ENCODE measurements at regions not wholly inside any gene's neighbourhood (a gene's known extent, or its start where the extent isn't known, plus 50 kb on each side); places are given as distances from the start of the nearest gene placed in this dataset.

DNA sequence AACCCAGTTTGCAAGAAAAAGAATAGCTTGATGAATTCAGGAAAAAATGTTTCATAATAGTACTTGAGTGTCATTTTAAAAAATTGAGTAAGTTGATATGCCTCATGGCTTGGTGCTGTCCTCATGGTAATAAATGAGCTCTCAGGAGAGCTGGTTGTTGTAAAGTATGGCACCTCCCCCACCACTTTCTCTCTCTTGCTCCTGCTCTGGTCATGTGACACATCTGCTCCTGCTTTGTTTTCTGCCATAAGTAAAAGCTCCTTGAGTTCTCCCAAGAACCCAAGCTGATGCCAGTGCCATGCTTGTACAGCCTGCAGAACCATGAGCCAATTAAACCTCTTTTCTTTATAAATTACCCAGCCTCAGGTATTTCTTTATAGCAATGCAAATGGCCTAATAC lies 108.8 kb upstream of the CRBN start:
- Histone ChIP-seq H3K23me2 (ENCODE audit: low read depth, low read length) (no peaks in the 10 kb centered on the region), H3K18ac (ENCODE audit: extremely low read depth, low read length) (no peak overlapping the region), H3K27ac (ENCODE audit: low read depth, low read length) (no peak overlapping the region), H3K4me3 (ENCODE audit: extremely low read depth in 1 of 4, insufficient read depth in 2 of 4, low read depth in 3 of 4, low read length in 4 of 4) (no peak overlapping the region), H4K91ac (replicated peaks; ENCODE audit: insufficient read length, low read length) (no peak overlapping the region), H3K56ac (replicated peaks; ENCODE audit: insufficient read length, low read depth, low read length) (no peak overlapping the region), H3K79me1 (ENCODE audit: low read depth, low read length) (no peaks in the 10 kb centered on the region), H3K27me3 (replicated peaks in 1 of 4; ENCODE audit: control insufficient read depth in 3 of 4, extremely low read depth in 1 of 4, insufficient read depth in 3 of 4, low read length in 3 of 4) (no peaks in the 10 kb centered on the region), H3K23ac (ENCODE audit: insufficient read length) (no peak overlapping the region), H3K36me3 (ENCODE audit: control insufficient read depth in 2 of 4, insufficient read depth in 4 of 4, low read length in 3 of 4) (no peaks in the 10 kb centered on the region), H2BK15ac (ENCODE audit: low read length) (no peak overlapping the region), H3K4ac (replicated peaks; ENCODE audit: insufficient read length, low read depth, low read length) (no peak overlapping the region), H4K20me1 (replicated peaks in 1 of 2; ENCODE audit: control insufficient read depth in 1 of 2, insufficient read depth in 2 of 2, low read length in 2 of 2) (no peaks in the 10 kb centered on the region), H2BK12ac (ENCODE audit: low read depth, low read length) (no peak overlapping the region), H3K4me2 (ENCODE audit: insufficient read depth in 1 of 2, low read depth in 2 of 2, low read length in 2 of 2) (no peak overlapping the region), H3K9ac (replicated peaks in 1 of 4; ENCODE audit: extremely low read depth in 1 of 4, low read depth in 3 of 4, low read length in 3 of 4) (no peak overlapping the region), H2AFZ (ENCODE audit: low read length) (peak overlapping the region; percentile 72), H2BK120ac (replicated peaks; ENCODE audit: low read depth, low read length) (no peak overlapping the region), H3K4me1 (replicated peaks in 1 of 4; ENCODE audit: control insufficient read depth in 3 of 4, insufficient read depth in 4 of 4, low read length in 3 of 4) (peaks cover 0 to 4% (median 2%) of the 10 kb centered on the region in 4 experiments; a peak in 2 of 7 replicates), H2BK5ac (ENCODE audit: low read depth, low read length) (no peak overlapping the region), H3K9me3 (ENCODE audit: insufficient read depth in 2 of 2, low read depth in 1 of 2, low read length in 1 of 2) (no peaks in the 10 kb centered on the region), H4K8ac (ENCODE audit: extremely low read depth, insufficient read depth, low read length) (no peak overlapping the region), H3K79me2 (ENCODE audit: control insufficient read depth in 1 of 2, insufficient read depth in 2 of 2, low read length in 2 of 2) (no peaks in the 10 kb centered on the region), H2BK20ac (ENCODE audit: low read length) (no peak overlapping the region), H4K5ac (ENCODE audit: insufficient read length, low read depth, low read length) (no peak overlapping the region), H2AK5ac (ENCODE audit: low read depth, low read length) (no peak overlapping the region), H3K14ac (ENCODE audit: insufficient read length) (no peak overlapping the region)
- ChIA-PET CTCF (ENCODE audit: partially characterized antibody) (interaction anchor here (0.6 kb wide), 1 partner anchor 87 kb away, joined by 4 read pairs; no protein-coding TSS in a partner anchor), POLR2A (ENCODE audit: partially characterized antibody) (no interaction called here)
- no peak for DNase-seq (ENCODE audit: low read depth in 1 of 2, low spot score in 2 of 2)
- no peak for TF ChIP-seq POLR2A (IDR thresholded peaks at IDR 0.05; ENCODE audit: control extremely low read depth in 1 of 2, low read depth in 2 of 2, low read length in 2 of 2)
- TF ChIP-seq, protein P1, sequence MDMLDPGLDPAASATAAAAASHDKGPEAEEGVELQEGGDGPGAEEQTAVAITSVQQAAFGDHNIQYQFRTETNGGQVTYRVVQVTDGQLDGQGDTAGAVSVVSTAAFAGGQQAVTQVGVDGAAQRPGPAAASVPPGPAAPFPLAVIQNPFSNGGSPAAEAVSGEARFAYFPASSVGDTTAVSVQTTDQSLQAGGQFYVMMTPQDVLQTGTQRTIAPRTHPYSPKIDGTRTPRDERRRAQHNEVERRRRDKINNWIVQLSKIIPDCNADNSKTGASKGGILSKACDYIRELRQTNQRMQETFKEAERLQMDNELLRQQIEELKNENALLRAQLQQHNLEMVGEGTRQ (IDR thresholded peaks at IDR 0.05; ENCODE audit: low read length): peak; percentile 44; the same call in 1 of the 2 replicates
- FAIRE-seq: no peak

Data from H1 (cell line).